Kidney epithelial cell (primary cell): ENCODE measurements at regions not wholly inside any gene's neighbourhood (a gene's known extent, or its start where the extent isn't known, plus 50 kb on each side); places are given as distances from the start of the nearest gene placed in this dataset.

Experiments
- DNase-seq: peaks from one replicate; pipeline ENCODE4 v3.0.0-alpha.2; 2010; ENCODE audit warnings: low read depth
- H3K27me3 ChIP-seq: 2 replicates; pipeline ENCODE4 v1.6.0; 2011; ENCODE audit warnings: low read length; ENCODE audit not compliant: control insufficient read depth, insufficient read depth
- H3K36me3 ChIP-seq: 2 replicates; pipeline ENCODE4 v1.5.1; 2011; ENCODE audit warnings: low read length; ENCODE audit not compliant: control insufficient read depth, insufficient read depth
- H3K4me3 ChIP-seq: 2 replicates; pipeline ENCODE4 v1.5.1; 2011; ENCODE audit warnings: low read depth, mild to moderate bottlenecking, control low read depth, low read length
- TF ChIP-seq, protein P1 (sequence below): IDR thresholded peaks from 2 replicates; pipeline ENCODE4 v1.5.1; 2011; ENCODE audit warnings: mild to moderate bottlenecking, moderate library complexity, low read length, control low read depth, inconsistent platforms; ENCODE audit not compliant: insufficient read depth, poor library complexity, severe bottlenecking

DNA sequence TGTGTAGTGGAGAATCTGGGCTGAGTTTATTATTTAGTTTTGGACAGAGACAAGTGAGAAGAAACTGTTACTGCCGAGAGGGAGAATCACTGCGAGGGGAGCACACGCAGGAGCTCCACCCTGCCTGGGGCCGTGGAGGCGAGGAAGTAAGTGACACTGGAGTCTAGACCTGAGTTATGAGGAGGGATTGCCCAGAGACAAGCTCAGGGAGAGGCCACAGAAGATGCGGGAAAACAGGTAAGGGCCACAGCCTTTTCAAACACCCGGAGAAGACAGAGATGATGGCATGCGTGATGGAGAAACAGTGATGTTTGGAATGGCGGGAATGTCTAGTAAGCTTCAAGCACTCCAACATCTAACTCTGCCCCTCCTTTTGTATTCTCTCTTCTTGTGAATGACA is 84.1 kb downstream of the TNFSF11 start:
- Histone ChIP-seq H3K36me3 (no peaks in the 10 kb centered on the region), H3K4me3 (no peak overlapping the region), H3K27me3 (no peaks in the 10 kb centered on the region)
- no peak for DNase-seq
- TF ChIP-seq, protein P1, sequence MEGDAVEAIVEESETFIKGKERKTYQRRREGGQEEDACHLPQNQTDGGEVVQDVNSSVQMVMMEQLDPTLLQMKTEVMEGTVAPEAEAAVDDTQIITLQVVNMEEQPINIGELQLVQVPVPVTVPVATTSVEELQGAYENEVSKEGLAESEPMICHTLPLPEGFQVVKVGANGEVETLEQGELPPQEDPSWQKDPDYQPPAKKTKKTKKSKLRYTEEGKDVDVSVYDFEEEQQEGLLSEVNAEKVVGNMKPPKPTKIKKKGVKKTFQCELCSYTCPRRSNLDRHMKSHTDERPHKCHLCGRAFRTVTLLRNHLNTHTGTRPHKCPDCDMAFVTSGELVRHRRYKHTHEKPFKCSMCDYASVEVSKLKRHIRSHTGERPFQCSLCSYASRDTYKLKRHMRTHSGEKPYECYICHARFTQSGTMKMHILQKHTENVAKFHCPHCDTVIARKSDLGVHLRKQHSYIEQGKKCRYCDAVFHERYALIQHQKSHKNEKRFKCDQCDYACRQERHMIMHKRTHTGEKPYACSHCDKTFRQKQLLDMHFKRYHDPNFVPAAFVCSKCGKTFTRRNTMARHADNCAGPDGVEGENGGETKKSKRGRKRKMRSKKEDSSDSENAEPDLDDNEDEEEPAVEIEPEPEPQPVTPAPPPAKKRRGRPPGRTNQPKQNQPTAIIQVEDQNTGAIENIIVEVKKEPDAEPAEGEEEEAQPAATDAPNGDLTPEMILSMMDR: no peak

DNA sequence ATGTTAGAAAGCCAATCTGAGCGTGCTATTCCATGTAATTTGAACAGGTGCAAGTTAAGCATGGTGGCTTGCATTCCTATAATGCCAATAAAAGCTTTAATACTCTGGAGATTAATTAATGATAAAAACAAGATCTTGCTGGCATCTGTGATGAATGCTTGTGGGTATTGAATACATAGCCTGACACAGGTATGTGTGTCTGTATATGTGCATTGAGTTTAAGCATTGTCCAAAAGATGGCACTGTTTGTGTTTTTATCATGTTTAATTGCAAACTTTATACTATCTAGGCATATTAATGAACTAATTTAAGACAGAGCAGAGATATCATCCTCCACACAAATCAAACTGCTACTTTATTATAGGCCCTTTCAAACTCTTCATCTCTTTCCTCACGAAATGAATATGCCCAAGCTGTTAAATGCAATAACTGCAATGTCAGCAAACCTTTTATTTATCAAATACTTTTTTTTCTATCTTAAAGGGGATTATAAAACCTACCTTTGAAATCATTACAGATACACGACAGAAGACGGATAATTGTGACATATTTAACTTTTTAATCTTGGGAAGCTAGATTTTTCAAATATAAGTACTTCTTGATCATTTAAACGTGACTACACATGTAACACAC is 86.5 kb downstream of the TNFSF11 start:
- Histone ChIP-seq H3K4me3 (no peak overlapping the region), H3K36me3 (no peaks in the 10 kb centered on the region), H3K27me3 (no peaks in the 10 kb centered on the region)
- DNase-seq: no peak
- TF ChIP-seq, protein P1: no peak

DNA sequence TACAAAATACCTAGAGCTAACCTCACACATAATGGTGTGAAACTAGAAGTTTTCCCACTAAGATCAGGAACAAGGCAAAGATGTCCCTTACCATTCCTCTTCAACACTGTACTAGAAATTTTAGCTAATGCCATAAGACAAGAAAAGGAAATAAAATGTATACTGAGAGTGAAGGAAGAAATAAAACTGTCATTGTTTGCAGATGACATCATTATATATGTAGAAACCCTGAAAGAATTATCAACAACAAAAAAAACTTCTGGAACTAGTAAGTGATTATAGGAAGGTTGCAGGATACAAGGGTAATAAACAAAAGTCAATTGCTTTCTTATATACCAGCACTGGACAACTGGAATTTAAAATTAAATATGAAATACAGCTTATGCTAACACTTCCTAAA is 93.7 kb downstream of the TNFSF11 start:
- Histone ChIP-seq H3K4me3 (no peak overlapping the region), H3K36me3 (no peaks in the 10 kb centered on the region), H3K27me3 (no peaks in the 10 kb centered on the region)
- TF ChIP-seq, protein P1: no peak
- no peak for DNase-seq

DNA sequence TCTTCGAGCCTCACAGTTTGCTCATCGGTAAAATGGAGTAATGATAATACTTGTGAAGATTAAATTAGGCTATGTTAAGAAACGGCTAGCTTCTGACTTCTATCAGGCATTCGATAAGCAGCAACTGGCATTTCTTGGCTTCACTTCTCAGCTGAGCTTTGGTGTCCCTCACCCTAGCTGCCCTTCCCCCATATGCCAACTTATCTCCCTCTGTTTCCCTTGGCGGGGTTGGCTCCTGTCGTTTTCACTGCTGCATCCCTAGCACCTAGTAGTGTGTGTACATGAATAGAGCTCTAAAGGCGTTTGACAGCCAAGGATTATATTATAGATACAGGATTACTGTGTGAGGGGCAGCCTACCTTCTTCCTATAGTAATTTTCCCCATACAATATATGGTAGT is 97.5 kb downstream of the TNFSF11 start:
- TF ChIP-seq, protein P1: no peak
- DNase-seq: no peak
- Histone ChIP-seq H3K36me3 (no peaks in the 10 kb centered on the region), H3K4me3 (no peak overlapping the region), H3K27me3 (no peaks in the 10 kb centered on the region)

DNA sequence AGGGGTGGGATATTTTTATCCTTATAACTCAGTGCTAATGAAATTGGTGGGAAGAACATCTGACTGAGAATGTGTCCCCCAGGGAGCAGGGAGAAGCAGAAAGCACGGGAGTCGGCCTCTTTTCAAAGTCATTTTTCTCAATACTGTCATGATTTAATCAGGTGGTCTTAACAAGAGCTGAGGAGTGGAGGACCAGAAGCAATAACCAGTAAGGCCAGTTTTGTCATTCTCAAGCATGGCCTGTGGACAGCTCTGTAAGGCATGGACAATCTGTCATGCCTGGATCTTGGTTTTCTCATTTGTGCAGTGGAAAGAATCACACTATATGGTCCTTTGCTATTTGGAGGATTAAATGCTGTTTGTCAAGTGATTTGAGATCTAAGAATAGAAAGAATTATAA is 99.7 kb downstream of the TNFSF11 start:
- TF ChIP-seq, protein P1: no peak
- DNase-seq: no peak
- Histone ChIP-seq H3K36me3 (no peaks in the 10 kb centered on the region), H3K4me3 (no peak overlapping the region), H3K27me3 (no peaks in the 10 kb centered on the region)

DNA sequence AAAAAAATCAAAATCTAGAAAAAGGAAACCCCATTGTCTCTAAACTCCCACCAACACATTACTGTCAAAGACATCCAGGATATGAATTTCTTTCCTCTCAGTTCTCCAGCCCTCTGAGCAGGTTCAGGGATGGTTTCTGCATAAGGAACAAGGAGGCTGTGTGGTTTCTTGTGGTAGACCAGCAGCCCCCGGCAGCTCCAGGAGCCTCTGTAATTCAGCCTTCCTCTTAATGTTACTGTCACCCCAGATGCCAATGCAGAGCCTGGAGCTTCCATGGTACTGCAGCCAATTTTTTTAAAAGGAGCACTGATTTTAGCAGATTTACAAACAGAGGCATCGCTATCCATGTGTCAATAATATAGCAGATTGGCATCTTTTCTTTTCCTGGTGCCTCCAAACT is 100.6 kb upstream of the FAM216B start:
- no peak for DNase-seq
- TF ChIP-seq, protein P1: no peak
- Histone ChIP-seq H3K36me3 (no peaks in the 10 kb centered on the region), H3K4me3 (no peak overlapping the region), H3K27me3 (peaks cover 3% of the 10 kb centered on the region)
